ENCODE measurements at regions not wholly inside any gene's neighbourhood (a gene's known extent, or its start where the extent isn't known, plus 50 kb on each side); places are given as distances from the start of the nearest gene placed in this dataset.

DNA sequence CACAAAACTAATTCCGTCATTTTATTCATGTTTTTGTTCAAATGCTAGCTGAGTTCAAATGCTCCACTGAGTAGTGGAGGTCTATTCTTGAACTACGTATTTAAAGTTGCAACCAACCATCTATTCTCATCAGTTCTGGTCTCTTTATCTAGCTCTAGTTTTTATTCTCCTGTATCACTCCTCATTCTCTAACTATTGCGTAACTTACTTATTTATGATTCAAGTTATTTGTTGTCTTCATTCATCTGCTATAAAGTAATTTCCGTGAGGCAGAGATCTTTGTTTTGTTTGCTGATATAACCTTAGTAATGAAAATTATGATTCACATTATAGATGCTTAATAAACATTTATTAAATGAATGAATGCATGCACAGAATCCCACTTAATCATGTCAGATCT, 221.6 kb upstream of the ASCC3 start:
- no peak overlapping the region for H3K4me3 ChIP-seq (ENCODE audit: low read depth, poor library complexity, severe bottlenecking)
- intact Hi-C loops (cut with DNase I; ENCODE audit: low total_unique reads) = no loop called here
- no peak for TF ChIP-seq POLR2A (IDR thresholded peaks at IDR 0.05)
- no peak for TF ChIP-seq CTCF (IDR thresholded peaks at IDR 0.05)
- WGBS, 2 donors = 62 to 69% methylated on average over 4 of the region's 4 CpGs
- DNase-seq (ENCODE audit: low spot score in 2 of 2) = no peak

DNA sequence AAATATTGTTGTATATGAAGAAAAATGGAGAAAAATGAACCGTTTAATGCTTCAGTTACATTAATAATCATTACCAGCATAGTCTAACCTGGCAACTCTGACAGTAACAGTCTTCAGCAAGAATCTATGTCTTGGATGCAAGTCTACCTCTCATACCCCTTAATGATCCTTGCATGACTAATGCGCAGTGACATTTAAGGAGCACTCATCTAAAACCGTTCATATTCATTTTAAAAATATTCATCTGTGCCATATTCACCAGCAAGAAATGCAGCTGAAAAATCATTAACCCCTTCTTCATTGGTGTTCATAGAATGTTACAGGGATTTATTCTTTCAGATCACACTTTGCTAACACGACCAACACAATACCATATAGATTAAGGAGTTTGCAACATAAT, 227.2 kb upstream of the ASCC3 start:
- intact Hi-C loops (cut with DNase I; ENCODE audit: low total_unique reads) = no loop called here
- no peak for DNase-seq (ENCODE audit: low spot score in 2 of 2)
- H3K4me3 ChIP-seq (ENCODE audit: low read depth, poor library complexity, severe bottlenecking) = no peak overlapping the region
- WGBS, 2 donors = 63 to 71% methylated on average over 4 of the region's 4 CpGs
- TF ChIP-seq CTCF (IDR thresholded peaks at IDR 0.05) = no peak

DNA sequence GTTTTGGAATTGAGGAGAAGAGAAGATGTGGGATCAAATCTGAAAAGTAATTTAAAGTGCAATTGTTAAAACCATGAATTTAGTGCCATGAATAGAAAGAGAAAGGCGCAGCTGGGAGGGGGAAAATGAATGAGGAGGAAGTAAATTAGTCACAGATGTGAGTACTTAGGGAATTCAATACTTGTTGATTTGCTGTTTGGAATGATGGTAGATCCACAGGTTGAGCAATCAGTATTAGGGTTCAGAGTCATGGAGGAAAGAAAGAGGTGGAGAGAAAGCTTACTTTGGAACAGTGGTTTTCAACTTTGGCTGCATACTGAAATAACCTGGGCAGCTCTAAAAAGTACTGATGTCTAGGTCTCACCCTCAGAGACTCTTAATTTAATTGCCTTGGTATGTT, 229.7 kb upstream of the ASCC3 start:
- TF ChIP-seq POLR2A (IDR thresholded peaks at IDR 0.05) (no peak), CTCF (IDR thresholded peaks at IDR 0.05) (no peak)
- no peak for DNase-seq (ENCODE audit: low spot score in 2 of 2)
- intact Hi-C loops (cut with DNase I; ENCODE audit: low total_unique reads) = no loop called here
- no peak overlapping the region for H3K4me3 ChIP-seq (ENCODE audit: low read depth, poor library complexity, severe bottlenecking)
- WGBS, 2 donors = 74 to 76% methylated on average over 1 of the region's 1 CpG

DNA sequence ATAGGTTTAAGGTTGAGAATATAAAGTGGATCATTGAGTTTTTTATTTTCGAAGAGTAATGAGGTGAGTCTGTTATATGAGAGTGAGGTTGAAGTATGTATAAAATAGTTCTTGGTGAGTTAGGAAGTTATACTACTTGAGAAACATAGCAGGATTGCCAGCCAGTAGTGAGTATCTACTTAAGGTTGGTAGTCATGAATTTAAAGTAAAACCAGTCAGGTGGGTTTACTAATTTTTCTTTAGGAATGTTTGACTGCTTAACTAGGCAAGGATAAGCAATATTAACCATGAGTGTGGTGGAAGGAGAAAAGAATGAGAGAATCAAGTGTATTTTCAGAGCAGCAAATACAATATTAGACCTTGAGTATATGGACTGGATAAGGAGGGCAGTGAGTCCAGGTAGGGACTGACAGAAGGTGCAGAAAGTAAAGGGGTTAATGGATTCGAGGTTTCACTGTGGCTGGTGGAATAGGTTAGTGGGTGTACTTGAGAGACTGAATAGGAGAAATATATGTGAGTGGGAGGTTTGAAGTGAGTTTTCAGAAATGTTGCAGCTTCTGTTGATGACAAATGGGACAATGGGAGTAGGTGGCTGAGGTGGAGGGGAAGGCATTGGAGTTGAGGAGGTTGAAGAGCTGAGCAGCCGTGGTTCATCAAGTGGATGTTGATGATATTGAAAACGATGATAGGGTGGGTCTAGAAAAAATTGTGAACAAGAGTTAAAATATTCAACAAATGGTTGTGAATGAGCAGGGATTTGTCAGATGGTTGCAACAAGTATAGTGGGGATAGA, 232.5 kb upstream of the ASCC3 start:
- intact Hi-C loops (cut with DNase I; ENCODE audit: low total_unique reads) = no loop called here
- no peak for DNase-seq (ENCODE audit: low spot score in 2 of 2)
- TF ChIP-seq POLR2A (IDR thresholded peaks at IDR 0.05) (no peak), CTCF (IDR thresholded peaks at IDR 0.05) (no peak)
- WGBS, 2 donors = 63 to 73% methylated on average over 4 of the region's 4 CpGs
- no peak overlapping the region for H3K4me3 ChIP-seq (ENCODE audit: low read depth, poor library complexity, severe bottlenecking)

- no peak overlapping the region for H3K4me3 ChIP-seq (ENCODE audit: low read depth, poor library complexity, severe bottlenecking)
- no peak for TF ChIP-seq POLR2A (IDR thresholded peaks at IDR 0.05)
- TF ChIP-seq CTCF (IDR thresholded peaks at IDR 0.05) = no peak
- 0 to 5% methylated on average over 1 of the region's 1 CpG for WGBS, 2 donors
- intact Hi-C loops (cut with DNase I; ENCODE audit: low total_unique reads) = no loop called here
- DNase-seq (ENCODE audit: low spot score in 2 of 2) = no peak
Measured at GRCh38 chr6:101114703-101115102, 233.6 kb upstream of the ASCC3 start.

DNA sequence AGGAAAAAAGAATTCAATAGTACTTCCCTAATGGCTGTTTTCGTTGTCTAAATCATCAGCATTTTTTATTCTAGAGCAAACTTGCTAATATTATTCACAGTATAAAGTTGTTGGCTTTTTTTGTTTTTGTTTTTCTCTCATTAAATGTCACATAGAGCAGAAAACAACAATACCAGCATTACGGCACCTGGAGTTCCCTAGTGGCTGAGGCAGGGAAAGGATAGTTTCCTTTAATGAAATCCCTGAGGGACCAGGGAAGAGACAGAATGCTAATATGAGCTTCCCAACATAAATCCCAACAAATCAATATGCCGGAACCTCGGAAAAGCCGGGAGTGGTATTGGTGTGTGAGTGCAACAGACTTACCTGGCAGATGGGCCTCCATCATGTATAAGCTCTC, 235.2 kb upstream of the ASCC3 start:
- WGBS, 2 donors = 83 to 87% methylated on average over 5 of the region's 5 CpGs
- TF ChIP-seq POLR2A (IDR thresholded peaks at IDR 0.05) = no peak
- H3K4me3 ChIP-seq (ENCODE audit: low read depth, poor library complexity, severe bottlenecking) = no peak overlapping the region
- DNase-seq (ENCODE audit: low spot score in 2 of 2) = no peak
- intact Hi-C loops (cut with DNase I; ENCODE audit: low total_unique reads) = no loop called here

Data from lower leg skin (tissue), 4 donors.